HepG2 (cell line): ENCODE measurements at regions not wholly inside any gene's neighbourhood (a gene's known extent, or its start where the extent isn't known, plus 50 kb on each side); places are given as distances from the start of the nearest gene placed in this dataset.

ENCODE experiments used
- ATAC-seq: fragments of 200-7000 bp; cut with Tn5 transposase; 3 replicates; pipeline ENCODE4 v1.9.1; 2020; ENCODE audit warnings: mild to moderate bottlenecking, moderate library complexity
- BruUV-seq: library from RNA; stranded (reverse); fragments of 400-500 nt; replicated peaks from 2 replicates; lab custom pipeline; 2021; lab: Mats Ljungman, UMichigan
- CTCF ChIA-PET: fragments of 300-600 bp; formaldehyde crosslinking; extraction: SDS; loops from one replicate; lab custom pipeline; 2021; ENCODE audit warnings: low total read pairs, inconsistent platforms, low intra/inter-chr PET ratio; lab: Yijun Ruan, JAX
- POLR2A ChIA-PET: fragments of 350-600 bp; sonication (Branson Sonifier 250); formaldehyde crosslinking; loops from one replicate; lab custom pipeline; 2020; ENCODE audit warnings: antibody characterized with exemption, inconsistent platforms; lab: Yijun Ruan, JAX
- DNase-seq: peaks from one replicate; pipeline ENCODE4 v3.0.0-alpha.2; 2015; ENCODE audit warnings: low spot score
- FAIRE-seq: peaks from 3 replicates; lab custom pipeline; 2011; peaks lifted over from hg19 to GRCh38; lab: Jason Lieb, UNC
- H2AFZ ChIP-seq: one replicate; pipeline ENCODE4 v1.6.1; 2011; ENCODE audit warnings: low read length, inconsistent platforms
- H3K27ac ChIP-seq: fragments of 300-600 bp; 3 replicates; pipeline ENCODE4 v1.8.0; 2011; ENCODE audit warnings: mixed run types, mild to moderate bottlenecking, mixed read lengths, low read length, inconsistent platforms; ENCODE audit not compliant: insufficient read depth; ENCODE audit errors: extremely low read length
- H3K27me3 ChIP-seq, 2 experiments: fragments of 200-600 bp in 1 of 2; 2 replicates in 1 of 2; 3 replicates in 1 of 2; pipeline versions ENCODE4 v1.6.0 to v1.8.0; 2011; ENCODE audit warnings: low read length in 2 of 2, mild to moderate bottlenecking in 2 of 2, moderate library complexity in 2 of 2, inconsistent platforms in 1 of 2; ENCODE audit not compliant: insufficient read depth in 2 of 2, control insufficient read depth in 1 of 2
- H3K36me3 ChIP-seq, 2 experiments: fragments of 200-600 bp in 1 of 2; replicated peaks in 1 of 2; 2 replicates in 1 of 2; 3 replicates in 1 of 2; pipeline versions ENCODE4 v1.5.1 to v1.8.0; 2011; ENCODE audit warnings: low read length in 2 of 2, inconsistent platforms in 1 of 2; ENCODE audit not compliant: insufficient read depth in 2 of 2, control insufficient read depth in 1 of 2
- H3K4me1 ChIP-seq: 2 replicates; pipeline ENCODE4 v1.5.1; 2012; ENCODE audit warnings: low read length, inconsistent platforms; ENCODE audit not compliant: insufficient read depth
- H3K4me2 ChIP-seq: 2 replicates; pipeline ENCODE4 v1.6.0; 2011; ENCODE audit warnings: low read depth, low read length, inconsistent platforms
- H3K4me3 ChIP-seq, 3 experiments: fragments of 200-600 bp in 1 of 3; sonication (generic), shearing (Covaris generic) in 1 of 3; replicated peaks in 1 of 3; 2 replicates each; pipeline ENCODE4 v1.5.1; 2011 to 2016; ENCODE audit warnings: low read length in 3 of 3, inconsistent platforms in 2 of 3, low read depth in 2 of 3, mild to moderate bottlenecking in 2 of 3, control low read depth in 1 of 3, mixed read lengths in 1 of 3; ENCODE audit not compliant: insufficient read depth in 1 of 3
- H3K79me2 ChIP-seq: one replicate; pipeline ENCODE4 v1.6.1; 2011; ENCODE audit warnings: low read length, inconsistent platforms; ENCODE audit not compliant: insufficient read depth
- H3K9ac ChIP-seq: 2 replicates; pipeline ENCODE4 v1.6.0; 2011; ENCODE audit warnings: mild to moderate bottlenecking, low read depth, low read length, inconsistent platforms; ENCODE audit not compliant: insufficient read depth
- H3K9me3 ChIP-seq: 2 replicates; pipeline ENCODE4 v1.5.1; 2012; ENCODE audit warnings: mild to moderate bottlenecking, low read length
- H4K20me1 ChIP-seq: 2 replicates; pipeline ENCODE4 v1.6.0; 2011; ENCODE audit warnings: inconsistent platforms, mild to moderate bottlenecking, low read length, moderate library complexity; ENCODE audit not compliant: insufficient read depth
- ATF7 ChIP-seq, 2 experiments: fragments of 450-650 bp in 1 of 2; sonication (generic) in 1 of 2; formaldehyde crosslinking in 1 of 2; IDR thresholded peaks; 2 replicates each; pipeline versions ENCODE4 v1.4.0 to v1.6.1; 2016 to 2020; ENCODE audit warnings: antibody characterized with exemption in 1 of 2, mild to moderate bottlenecking in 1 of 2, missing genetic modification reagents in 1 of 2
- DDIT3 ChIP-seq: sonication (generic); formaldehyde crosslinking; IDR thresholded peaks from 2 replicates; pipeline ENCODE4 v1.4.0; 2020; ENCODE audit warnings: mild to moderate bottlenecking, missing genetic modification reagents
- FOXO1 ChIP-seq: sonication (generic); formaldehyde crosslinking; IDR thresholded peaks from 2 replicates; pipeline ENCODE4 v1.4.0; 2020; ENCODE audit warnings: missing genetic modification reagents
- GTF3A ChIP-seq: sonication (generic); formaldehyde crosslinking; conservative IDR thresholded peaks from 2 replicates; pipeline ENCODE4 v1.4.0; 2020; ENCODE audit warnings: mild to moderate bottlenecking, missing genetic modification reagents
- HES4 ChIP-seq: sonication (generic); formaldehyde crosslinking; IDR thresholded peaks from 2 replicates; pipeline ENCODE4 v1.9.0; 2021; ENCODE audit warnings: mild to moderate bottlenecking, missing genetic modification reagents, borderline replicate concordance
- HNRNPH1 ChIP-seq: fragments of 200-400 bp; formaldehyde crosslinking; optimal IDR thresholded peaks from 2 replicates; pipeline ENCODE3; 2017; ENCODE audit warnings: mild to moderate bottlenecking, low read depth, low read length
- IRX3 ChIP-seq: sonication (generic); formaldehyde crosslinking; IDR thresholded peaks from 2 replicates; pipeline ENCODE4 v1.8.1; 2023; ENCODE audit warnings: mild to moderate bottlenecking, low read depth, missing genetic modification reagents, borderline replicate concordance
- KDM2A ChIP-seq: sonication (generic); formaldehyde crosslinking; IDR thresholded peaks from 2 replicates; pipeline ENCODE4 v1.4.0; 2020; ENCODE audit warnings: low read depth, missing genetic modification reagents, borderline replicate concordance
- MAFK ChIP-seq, 2 experiments: IDR thresholded peaks in 1 of 2; conservative IDR thresholded peaks in 1 of 2; 2 replicates each; pipeline ENCODE4 v1.6.1; 2011; ENCODE audit warnings: improper control_type of control experiment in 2 of 2, low read length in 2 of 2
- MEF2D ChIP-seq: sonication (generic); formaldehyde crosslinking; IDR thresholded peaks from 2 replicates; pipeline ENCODE4 v1.5.1; 2020; ENCODE audit warnings: mild to moderate bottlenecking, missing genetic modification reagents
- REPIN1 ChIP-seq: sonication (generic); formaldehyde crosslinking; IDR thresholded peaks from 2 replicates; pipeline ENCODE4 v1.8.0; 2022; ENCODE audit warnings: missing genetic modification reagents, low read depth, mild to moderate bottlenecking, borderline replicate concordance
- SIX4 ChIP-seq: sonication (generic); formaldehyde crosslinking; IDR thresholded peaks from 2 replicates; pipeline ENCODE4 v1.4.0; 2020; ENCODE audit warnings: missing genetic modification reagents
- ZBTB8A ChIP-seq: sonication (generic); formaldehyde crosslinking; IDR thresholded peaks from 2 replicates; pipeline ENCODE4 v1.4.0; 2020; ENCODE audit warnings: mild to moderate bottlenecking, low read depth, missing genetic modification reagents, borderline replicate concordance
- ZNF451 ChIP-seq: sonication (generic); formaldehyde crosslinking; IDR thresholded peaks from 2 replicates; pipeline ENCODE4 v1.5.0; 2020; ENCODE audit warnings: mild to moderate bottlenecking, missing genetic modification reagents
- ZNF562 ChIP-seq: sonication (generic); formaldehyde crosslinking; IDR thresholded peaks from 2 replicates; pipeline ENCODE4 v1.8.0; 2022; ENCODE audit warnings: missing genetic modification reagents, borderline replicate concordance
- ZNF749 ChIP-seq: sonication (generic); formaldehyde crosslinking; IDR thresholded peaks from 2 replicates; pipeline ENCODE4 v1.8.0; 2022; ENCODE audit warnings: mild to moderate bottlenecking, missing genetic modification reagents, moderate library complexity, borderline replicate concordance
- WGBS: methylation state at CpG from one replicate; pipeline ENCODE4 v1.1.6; 2017; ENCODE audit warnings: low lambda C conversion rate; 5-methylcytosine and 5-hydroxymethylcytosine counted together
- in situ Hi-C: cut with HindIII; loops from 2 replicates; pipeline ENCODE4 v1.10.0; 2017; ENCODE audit warnings: low pct_unique_long_range_greater_than_20kb; ENCODE audit not compliant: extremely low pct_ligation_motif_present
- intact Hi-C: fragments of 100-400 bp; cut with micrococcal nuclease; formaldehyde crosslinking; loops from one replicate; pipeline ENCODE4 v1.10.0; 2022; ENCODE audit not compliant: unreplicated experiment
- TF ChIP-seq, protein P1 (sequence below): IDR thresholded peaks from 2 replicates; pipeline ENCODE4 v1.4.0; 2020; ENCODE audit warnings: mild to moderate bottlenecking, missing genetic modification reagents

- no peak for ATAC-seq
- WGBS, result 0% methylated on average over 2 of the region's 2 CpGs
These were observed 154.0 kb downstream of the SLC24A2 start for GRCh38 chr9:19634881-19635280.

DNA sequence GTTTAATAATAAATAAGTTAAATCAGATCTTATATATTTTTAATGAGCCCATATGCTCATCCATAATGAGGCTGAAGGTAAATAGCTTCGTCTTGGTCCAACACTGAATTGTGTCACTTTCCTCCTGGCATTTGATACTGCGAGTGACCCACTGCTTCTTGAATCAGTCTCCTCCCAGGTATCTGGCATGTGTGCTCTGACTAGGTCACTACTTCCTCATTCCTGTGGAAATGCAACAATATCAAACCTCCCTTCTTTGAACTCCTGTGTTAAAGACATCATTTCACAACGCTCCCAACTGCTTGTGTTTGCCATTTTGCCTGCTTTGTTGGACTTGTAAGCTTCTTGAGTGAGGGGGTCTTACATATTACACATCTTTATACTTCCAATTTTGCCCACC lies 157.7 kb downstream of the SLC24A2 start:
- FAIRE-seq, result no peak
- TF ChIP-seq HNRNPH1 (no peak), FOXO1 (no peak), ATF7 (IDR thresholded peaks at IDR 0.05) (no peak), ATF7 (CRISPR knock-in tag; IDR thresholded peaks at IDR 0.05) (no peak), KDM2A (CRISPR knock-in tag) (no peak), ZNF749 (CRISPR knock-in tag) (no peak), ZBTB8A (CRISPR knock-in tag) (no peak), GTF3A (CRISPR knock-in tag) (no peak), DDIT3 (CRISPR knock-in tag) (no peak), IRX3 (no peak), ZNF451 (CRISPR knock-in tag) (no peak), SIX4 (CRISPR knock-in tag) (no peak), ZNF562 (CRISPR knock-in tag) (no peak)
- TF ChIP-seq, protein P1, sequence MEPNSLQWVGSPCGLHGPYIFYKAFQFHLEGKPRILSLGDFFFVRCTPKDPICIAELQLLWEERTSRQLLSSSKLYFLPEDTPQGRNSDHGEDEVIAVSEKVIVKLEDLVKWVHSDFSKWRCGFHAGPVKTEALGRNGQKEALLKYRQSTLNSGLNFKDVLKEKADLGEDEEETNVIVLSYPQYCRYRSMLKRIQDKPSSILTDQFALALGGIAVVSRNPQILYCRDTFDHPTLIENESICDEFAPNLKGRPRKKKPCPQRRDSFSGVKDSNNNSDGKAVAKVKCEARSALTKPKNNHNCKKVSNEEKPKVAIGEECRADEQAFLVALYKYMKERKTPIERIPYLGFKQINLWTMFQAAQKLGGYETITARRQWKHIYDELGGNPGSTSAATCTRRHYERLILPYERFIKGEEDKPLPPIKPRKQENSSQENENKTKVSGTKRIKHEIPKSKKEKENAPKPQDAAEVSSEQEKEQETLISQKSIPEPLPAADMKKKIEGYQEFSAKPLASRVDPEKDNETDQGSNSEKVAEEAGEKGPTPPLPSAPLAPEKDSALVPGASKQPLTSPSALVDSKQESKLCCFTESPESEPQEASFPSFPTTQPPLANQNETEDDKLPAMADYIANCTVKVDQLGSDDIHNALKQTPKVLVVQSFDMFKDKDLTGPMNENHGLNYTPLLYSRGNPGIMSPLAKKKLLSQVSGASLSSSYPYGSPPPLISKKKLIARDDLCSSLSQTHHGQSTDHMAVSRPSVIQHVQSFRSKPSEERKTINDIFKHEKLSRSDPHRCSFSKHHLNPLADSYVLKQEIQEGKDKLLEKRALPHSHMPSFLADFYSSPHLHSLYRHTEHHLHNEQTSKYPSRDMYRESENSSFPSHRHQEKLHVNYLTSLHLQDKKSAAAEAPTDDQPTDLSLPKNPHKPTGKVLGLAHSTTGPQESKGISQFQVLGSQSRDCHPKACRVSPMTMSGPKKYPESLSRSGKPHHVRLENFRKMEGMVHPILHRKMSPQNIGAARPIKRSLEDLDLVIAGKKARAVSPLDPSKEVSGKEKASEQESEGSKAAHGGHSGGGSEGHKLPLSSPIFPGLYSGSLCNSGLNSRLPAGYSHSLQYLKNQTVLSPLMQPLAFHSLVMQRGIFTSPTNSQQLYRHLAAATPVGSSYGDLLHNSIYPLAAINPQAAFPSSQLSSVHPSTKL (CRISPR knock-in tag), result no peak

More at GRCh38 chr9:19634881-19635280, 154.0 kb downstream of the SLC24A2 start:
- no peak overlapping the region for H3K9ac ChIP-seq
- FAIRE-seq, result no peak
- no peak overlapping the region for H2AFZ ChIP-seq
- no peaks in the 10 kb centered on the region for H3K9me3 ChIP-seq
- no peak overlapping the region for H3K4me3 ChIP-seq
- no peaks in the 10 kb centered on the region for H3K36me3 ChIP-seq
- no peaks in the 10 kb centered on the region for H3K4me1 ChIP-seq
- no peak for DNase-seq
- intact Hi-C loops, result loop anchor here (5.0 kb wide), 1 partner anchor 143 kb away; no protein-coding TSS in a partner anchor
- no peak overlapping the region for H3K27ac ChIP-seq
- no peak overlapping the region for H3K4me2 ChIP-seq
- no TSS peak for BruUV-seq
- ChIA-PET POLR2A (no interaction called here), CTCF (no interaction called here)
- no peaks in the 10 kb centered on the region for H4K20me1 ChIP-seq
- in situ Hi-C loops, result no loop called here
- no peak for TF ChIP-seq MEF2D (CRISPR knock-in tag)
- no peak for TF ChIP-seq REPIN1
- TF ChIP-seq HES4 (CRISPR knock-in tag), result no peak
- peak in 1 of 2 experiments; percentile 32; a peak in 1 of 4 replicates for TF ChIP-seq MAFK (conservative IDR thresholded peaks at IDR 0.05 in 1 of 2, IDR thresholded peaks at IDR 0.05 in 1 of 2; ENCODE audit: low read length in 2 of 2)
- no peaks in the 10 kb centered on the region for H3K27me3 ChIP-seq
- H3K79me2 ChIP-seq, result no peaks in the 10 kb centered on the region

More for the DNA sequence above, 157.7 kb downstream of the SLC24A2 start:
- Histone ChIP-seq H3K4me2 (no peak overlapping the region), H3K79me2 (no peaks in the 10 kb centered on the region), H4K20me1 (no peaks in the 10 kb centered on the region), H3K4me3 (no peak overlapping the region), H3K27me3 (no peaks in the 10 kb centered on the region), H3K9ac (no peak overlapping the region), H2AFZ (no peak overlapping the region), H3K36me3 (no peaks in the 10 kb centered on the region), H3K4me1 (no peaks in the 10 kb centered on the region), H3K27ac (no peak overlapping the region), H3K9me3 (no peaks in the 10 kb centered on the region)
- no TSS peak for BruUV-seq
- intact Hi-C loops, result no loop called here
- WGBS, result 2% methylated on average over 3 of the region's 3 CpGs
- ATAC-seq (no peak), DNase-seq (no peak)
- POLR2A ChIA-PET, result no interaction called here
- in situ Hi-C loops, result no loop called here
- CTCF ChIA-PET, result no interaction called here
